ENCODE measurements at regions not wholly inside any gene's neighbourhood (a gene's known extent, or its start where the extent isn't known, plus 50 kb on each side); places are given as distances from the start of the nearest gene placed in this dataset.

DNA sequence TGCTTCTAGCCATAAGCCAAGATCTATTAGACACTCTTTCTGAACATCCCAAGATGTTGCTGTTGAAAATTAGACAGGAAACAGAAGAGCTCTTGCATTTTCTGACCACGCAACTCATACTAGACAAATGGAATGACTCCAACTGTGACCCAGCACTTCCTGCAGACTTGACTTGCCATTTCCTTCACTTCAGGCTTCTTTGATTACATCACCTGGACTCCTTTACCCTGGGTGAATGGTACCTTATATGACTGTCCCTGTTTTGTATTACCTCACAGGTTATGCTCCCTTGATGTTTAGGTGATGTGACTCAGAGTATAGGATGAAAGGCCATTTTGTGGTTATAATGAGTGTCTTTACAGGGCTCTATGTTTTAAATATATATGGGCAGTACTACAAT is 236.1 kb downstream of the BMP2 start:
- TF ChIP-seq CTCF (tag by site-specific recombination; IDR thresholded peaks at IDR 0.05) (no peak), ZNF692 (tag by site-specific recombination; IDR thresholded peaks at IDR 0.05) (no peak), SP2 (tag by site-specific recombination; IDR thresholded peaks at IDR 0.05) (no peak), ZNF274 (IDR thresholded peaks at IDR 0.05; ENCODE audit: low read length) (no peak), ZNF274 (tag by site-specific recombination; IDR thresholded peaks at IDR 0.05; ENCODE audit: borderline replicate concordance) (no peak), SETDB1 (IDR thresholded peaks at IDR 0.05; ENCODE audit: insufficient read length, low read length) (no peak), PRDM4 (tag by site-specific recombination; IDR thresholded peaks at IDR 0.05) (no peak), ZNF121 (tag by site-specific recombination; IDR thresholded peaks at IDR 0.05) (no peak)
- TF ChIP-seq, protein P1, sequence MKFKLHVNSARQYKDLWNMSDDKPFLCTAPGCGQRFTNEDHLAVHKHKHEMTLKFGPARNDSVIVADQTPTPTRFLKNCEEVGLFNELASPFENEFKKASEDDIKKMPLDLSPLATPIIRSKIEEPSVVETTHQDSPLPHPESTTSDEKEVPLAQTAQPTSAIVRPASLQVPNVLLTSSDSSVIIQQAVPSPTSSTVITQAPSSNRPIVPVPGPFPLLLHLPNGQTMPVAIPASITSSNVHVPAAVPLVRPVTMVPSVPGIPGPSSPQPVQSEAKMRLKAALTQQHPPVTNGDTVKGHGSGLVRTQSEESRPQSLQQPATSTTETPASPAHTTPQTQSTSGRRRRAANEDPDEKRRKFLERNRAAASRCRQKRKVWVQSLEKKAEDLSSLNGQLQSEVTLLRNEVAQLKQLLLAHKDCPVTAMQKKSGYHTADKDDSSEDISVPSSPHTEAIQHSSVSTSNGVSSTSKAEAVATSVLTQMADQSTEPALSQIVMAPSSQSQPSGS (tag by site-specific recombination; IDR thresholded peaks at IDR 0.05; ENCODE audit: low read depth), result no peak
